OCI-LY7 (cell line): ENCODE measurements at regions not wholly inside any gene's neighbourhood (a gene's known extent, or its start where the extent isn't known, plus 50 kb on each side); places are given as distances from the start of the nearest gene placed in this dataset.

Experiments used
- BruUV-seq: library from RNA; stranded (reverse); fragments of 400-500 nt; replicated peaks from 2 replicates; lab custom pipeline; 2021; lab: Mats Ljungman, UMichigan
- CTCF ChIA-PET: fragments of 300-600 bp; sonication (Branson Sonifier 250); formaldehyde crosslinking; loops from one replicate; lab custom pipeline; 2022; ENCODE audit warnings: antibody characterized with exemption; ENCODE audit not compliant: unreplicated experiment; lab: Charles Lee
- POLR2A ChIA-PET: fragments of 300-600 bp; sonication (Branson Sonifier 250); formaldehyde crosslinking; loops from one replicate; lab custom pipeline; 2022; ENCODE audit warnings: antibody characterized with exemption; lab: Charles Lee
- DNase-seq: peaks from one replicate; pipeline ENCODE4 v3.0.0-alpha.2; 2015; ENCODE audit warnings: low spot score
- H2AFZ ChIP-seq: fragments of 200-600 bp; sonication (generic), shearing (Covaris generic); 2 replicates; pipeline ENCODE4 v1.6.1; 2014; ENCODE audit warnings: mild to moderate bottlenecking, antibody characterized with exemption, low read length, moderate library complexity
- H3K27ac ChIP-seq: fragments of 200-600 bp; sonication (generic); 2 replicates; pipeline ENCODE4 v1.5.1; 2014; ENCODE audit warnings: mixed run types, low read depth, mild to moderate bottlenecking, moderate library complexity, low read length, inconsistent platforms; ENCODE audit not compliant: poor library complexity, severe bottlenecking
- H3K36me3 ChIP-seq: fragments of 200-600 bp; sonication (generic); 2 replicates; pipeline ENCODE4 v1.6.1; 2014; ENCODE audit warnings: mild to moderate bottlenecking, antibody characterized with exemption, low read length, moderate library complexity, mixed read lengths; ENCODE audit not compliant: insufficient read depth
- H3K4me1 ChIP-seq: fragments of 200-600 bp; sonication (generic); 2 replicates; pipeline ENCODE4 v1.5.1; 2014; ENCODE audit warnings: mild to moderate bottlenecking, low read length; ENCODE audit not compliant: insufficient read depth, poor library complexity, severe bottlenecking
- H3K4me2 ChIP-seq: fragments of 200-600 bp; sonication (generic); 2 replicates; pipeline ENCODE4 v1.6.1; 2014; ENCODE audit warnings: mild to moderate bottlenecking, low read length
- H3K4me3 ChIP-seq: fragments of 200-600 bp; sonication (generic); 2 replicates; pipeline ENCODE4 v1.5.1; 2014; ENCODE audit warnings: mild to moderate bottlenecking, low read depth, low read length; ENCODE audit not compliant: poor library complexity, severe bottlenecking
- H3K79me2 ChIP-seq: fragments of 200-600 bp; sonication (generic); 2 replicates; pipeline ENCODE4 v1.6.1; 2016; ENCODE audit warnings: low read depth, mild to moderate bottlenecking, low read length, moderate library complexity, mixed read lengths; ENCODE audit not compliant: insufficient read depth
- H3K9me2 ChIP-seq: fragments of 200-600 bp; sonication (generic); 2 replicates; pipeline ENCODE4 v1.6.1; 2016; ENCODE audit warnings: mild to moderate bottlenecking, low read length, mixed read lengths; ENCODE audit not compliant: insufficient read depth
- H3K9me3 ChIP-seq: fragments of 200-600 bp; sonication (generic); 2 replicates; pipeline ENCODE4 v1.6.1; 2014; ENCODE audit warnings: mild to moderate bottlenecking, mixed run types, low read length, mixed read lengths
- H4K20me1 ChIP-seq: fragments of 200-600 bp; sonication (generic); 2 replicates; pipeline ENCODE4 v1.6.1; 2014; ENCODE audit warnings: mild to moderate bottlenecking, antibody characterized with exemption, low read length, moderate library complexity, mixed read lengths; ENCODE audit not compliant: insufficient read depth
- CTCF ChIP-seq: fragments of 200-600 bp; sonication (generic); conservative IDR thresholded peaks from 2 replicates; pipeline ENCODE4 v1.5.1; 2014; ENCODE audit warnings: mild to moderate bottlenecking, antibody characterized with exemption, low read length, moderate library complexity, mixed read lengths
- EZH2phosphoT487 ChIP-seq: fragments of 200-600 bp; sonication (generic); IDR thresholded peaks from 2 replicates; pipeline ENCODE4 v1.6.1; 2018; ENCODE audit warnings: low read depth, borderline replicate concordance, mild to moderate bottlenecking, mixed run types, antibody characterized with exemption, low read length, moderate library complexity, mixed read lengths
- intact Hi-C: fragments of 100-400 bp; cut with micrococcal nuclease; formaldehyde crosslinking; loops from one replicate; pipeline ENCODE4 v1.10.0; 2022; ENCODE audit not compliant: unreplicated experiment

DNA sequence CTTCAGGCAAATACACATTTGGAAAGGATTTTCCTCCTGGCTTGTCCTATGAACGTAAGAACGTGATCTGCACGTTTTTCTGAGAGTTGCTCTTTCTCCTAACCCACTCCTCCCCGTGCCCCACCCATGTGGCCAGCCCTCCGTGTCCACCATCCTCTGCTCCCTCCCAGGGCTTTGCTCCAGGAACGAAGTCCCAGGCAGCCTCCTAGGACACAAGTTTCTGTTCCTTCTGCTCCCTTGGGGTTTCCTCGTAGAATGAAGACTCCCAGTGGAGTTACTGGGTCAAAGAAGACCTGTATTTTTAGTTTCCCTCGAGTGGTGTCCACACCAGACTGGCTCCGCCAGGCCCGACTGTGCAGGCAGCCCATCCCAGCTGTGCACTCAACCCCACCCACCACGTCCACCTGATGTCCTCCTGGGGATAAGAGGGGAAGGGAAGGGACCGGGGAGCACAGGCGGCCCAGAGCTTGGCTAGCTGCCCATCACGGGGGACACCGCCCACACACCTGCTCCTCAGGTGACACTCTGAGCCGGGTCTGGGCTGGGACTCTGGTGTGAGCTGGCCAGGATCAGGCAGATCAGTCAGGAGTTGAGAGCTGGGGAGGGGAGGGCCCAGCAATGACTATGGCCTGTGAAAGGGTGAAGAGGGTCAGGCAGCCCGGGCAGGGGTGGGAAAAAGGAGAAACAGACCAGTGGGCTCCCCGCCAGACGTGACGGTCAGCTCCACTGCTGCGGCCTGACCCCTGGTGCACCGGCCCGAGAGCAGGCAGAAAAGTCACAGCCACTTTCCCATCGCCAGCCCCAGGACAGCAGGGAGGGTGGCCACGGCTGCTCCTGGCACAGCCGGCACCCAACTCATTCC, 54.3 kb upstream of the PPP2R2D start:
- TF ChIP-seq CTCF = no peak
- no peak for TF ChIP-seq EZH2phosphoT487
- Histone ChIP-seq H3K9me3 (no peaks in the 10 kb centered on the region), H3K4me1 (no peaks in the 10 kb centered on the region), H3K4me3 (no peak overlapping the region), H3K9me2 (no peaks in the 10 kb centered on the region), H3K27ac (no peak overlapping the region), H3K4me2 (no peak overlapping the region), H3K36me3 (no peaks in the 10 kb centered on the region), H3K79me2 (no peaks in the 10 kb centered on the region), H4K20me1 (no peaks in the 10 kb centered on the region), H2AFZ (no peak overlapping the region)
- BruUV-seq = no TSS peak
- intact Hi-C loops = no loop called here
- CTCF ChIA-PET = no interaction called here
- POLR2A ChIA-PET = no interaction called here
- no peak for DNase-seq

DNA sequence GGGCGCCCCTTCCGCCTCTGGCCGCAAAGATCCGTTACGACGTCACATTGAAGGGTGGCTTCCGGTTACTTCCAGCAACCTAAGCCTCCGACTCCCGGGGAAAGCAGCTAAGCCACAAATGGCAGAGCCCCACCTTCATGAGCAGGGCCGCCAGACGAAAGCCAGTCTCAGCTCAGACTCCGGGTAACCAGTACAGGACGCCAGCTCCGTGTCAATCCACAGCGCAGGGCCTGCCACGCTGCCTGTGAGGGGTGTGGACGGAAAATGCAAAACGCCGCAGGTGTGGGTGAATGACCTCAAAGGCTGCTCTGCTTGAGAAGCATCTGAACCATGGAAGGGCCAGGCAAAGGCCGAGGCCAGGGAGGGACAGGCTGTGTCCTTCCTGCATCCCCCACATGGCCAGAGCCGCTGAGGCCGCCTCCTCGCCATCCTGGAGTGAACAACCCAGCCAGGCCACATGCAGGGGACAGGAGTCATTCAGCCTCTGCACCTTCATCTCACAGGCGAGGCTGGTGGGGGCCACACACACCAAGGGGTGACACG, 53.5 kb upstream of the PPP2R2D start:
- H3K79me2 ChIP-seq = no peaks in the 10 kb centered on the region
- DNase-seq = no peak

More for the DNA sequence above, 53.5 kb upstream of the PPP2R2D start:
- H4K20me1 ChIP-seq = no peaks in the 10 kb centered on the region
- intact Hi-C loops = no loop called here
- H2AFZ ChIP-seq = no peak overlapping the region
- H3K4me1 ChIP-seq = no peaks in the 10 kb centered on the region
- no peaks in the 10 kb centered on the region for H3K36me3 ChIP-seq
- BruUV-seq = no TSS peak
- no peak for TF ChIP-seq CTCF
- no peak for TF ChIP-seq EZH2phosphoT487
- POLR2A ChIA-PET = no interaction called here
- no peaks in the 10 kb centered on the region for H3K9me2 ChIP-seq
- no peak overlapping the region for H3K4me2 ChIP-seq
- CTCF ChIA-PET = no interaction called here
- H3K27ac ChIP-seq = no peak overlapping the region
- H3K4me3 ChIP-seq = no peak overlapping the region
- H3K9me3 ChIP-seq = no peaks in the 10 kb centered on the region
